Upper lobe of left lung (tissue), 6 donors: ENCODE measurements at regions not wholly inside any gene's neighbourhood (a gene's known extent, or its start where the extent isn't known, plus 50 kb on each side); places are given as distances from the start of the nearest gene placed in this dataset.

ENCODE experiments used
- ATAC-seq, 2 donors: fragments of 200-7000 bp; cut with Tn5 transposase; one replicate each; pipeline ENCODE4 v1.9.1; 2022; ENCODE audit warnings: mild to moderate bottlenecking in 2 of 2, moderate library complexity in 2 of 2; ENCODE audit not compliant: low FRiP score in 2 of 2
- DNase-seq, 2 donors: peaks; one replicate each; pipeline ENCODE4 v3.0.0-alpha.2; 2019 to 2020
- H3K27ac ChIP-seq, 4 donors: fragments of 200-600 bp; sonication (generic); one replicate each; pipeline ENCODE4 v1.5.1; 2016 to 2019
- H3K27me3 ChIP-seq, 4 donors: fragments of 200-600 bp; sonication (generic); one replicate each; pipeline ENCODE4 v1.5.1; 2017 to 2019
- H3K36me3 ChIP-seq, 4 donors: fragments of 200-600 bp; sonication (generic); one replicate each; pipeline ENCODE4 v1.5.1; 2016 to 2019
- H3K4me1 ChIP-seq, 4 donors: fragments of 200-600 bp; sonication (generic); one replicate each; pipeline ENCODE4 v1.5.1; 2018 to 2019
- H3K4me3 ChIP-seq, 4 donors: fragments of 200-600 bp; sonication (generic); one replicate each; pipeline ENCODE4 v1.5.1; 2017 to 2019; ENCODE audit warnings: mild to moderate bottlenecking in 2 of 4, moderate library complexity in 1 of 4
- H3K9me3 ChIP-seq, 4 donors: fragments of 200-600 bp; sonication (generic); one replicate each; pipeline ENCODE4 v1.5.1; 2018 to 2019
- EP300 ChIP-seq, 4 donors: sonication (generic); formaldehyde crosslinking; IDR thresholded peaks; one replicate each; pipeline ENCODE4 v1.5.1; 2017; ENCODE audit warnings: antibody characterized with exemption in 4 of 4, control low read depth in 2 of 4
- POLR2A ChIP-seq, 4 donors: fragments of 450-650 bp; IDR thresholded peaks; one replicate each; pipeline ENCODE4 v1.5.1; 2016 to 2017; ENCODE audit warnings: antibody characterized with exemption in 4 of 4, mild to moderate bottlenecking in 2 of 4
- POLR2AphosphoS5 ChIP-seq, 2 donors: sonication (generic); formaldehyde crosslinking; IDR thresholded peaks; one replicate each; pipeline ENCODE4 v1.5.1; 2017; ENCODE audit warnings: antibody characterized with exemption in 2 of 2
- WGBS, 2 donors: methylation state at CpG; one replicate each; pipeline ENCODE4 v1.1.5; 2017 to 2018; 5-methylcytosine and 5-hydroxymethylcytosine counted together
- TF ChIP-seq, protein P1 (sequence below), 6 experiments: fragments of 450-650 bp in 4 of 6; fragments of 200-600 bp in 2 of 6; sonication (generic) in 2 of 6; IDR thresholded peaks; one replicate each; pipeline ENCODE4 v1.5.1; 2016 to 2019; ENCODE audit warnings: antibody characterized with exemption in 6 of 6
- donor health status: DM: no; HTN: no; CAD: no; lungs with moderate emphysema.
- donor health status: DM: no; HTN: yes; CAD: no; lungs with severe emphysema.

- no peaks in the 10 kb centered on the region for H3K36me3 ChIP-seq
- no peak overlapping the region for H3K4me3 ChIP-seq
- no peak overlapping the region for H3K27ac ChIP-seq
- H3K9me3 ChIP-seq, result no peaks in the 10 kb centered on the region
- ATAC-seq (no peak), DNase-seq (no peak)
- no peak for TF ChIP-seq EP300 (IDR thresholded peaks at IDR 0.05)
- TF ChIP-seq, protein P1, sequence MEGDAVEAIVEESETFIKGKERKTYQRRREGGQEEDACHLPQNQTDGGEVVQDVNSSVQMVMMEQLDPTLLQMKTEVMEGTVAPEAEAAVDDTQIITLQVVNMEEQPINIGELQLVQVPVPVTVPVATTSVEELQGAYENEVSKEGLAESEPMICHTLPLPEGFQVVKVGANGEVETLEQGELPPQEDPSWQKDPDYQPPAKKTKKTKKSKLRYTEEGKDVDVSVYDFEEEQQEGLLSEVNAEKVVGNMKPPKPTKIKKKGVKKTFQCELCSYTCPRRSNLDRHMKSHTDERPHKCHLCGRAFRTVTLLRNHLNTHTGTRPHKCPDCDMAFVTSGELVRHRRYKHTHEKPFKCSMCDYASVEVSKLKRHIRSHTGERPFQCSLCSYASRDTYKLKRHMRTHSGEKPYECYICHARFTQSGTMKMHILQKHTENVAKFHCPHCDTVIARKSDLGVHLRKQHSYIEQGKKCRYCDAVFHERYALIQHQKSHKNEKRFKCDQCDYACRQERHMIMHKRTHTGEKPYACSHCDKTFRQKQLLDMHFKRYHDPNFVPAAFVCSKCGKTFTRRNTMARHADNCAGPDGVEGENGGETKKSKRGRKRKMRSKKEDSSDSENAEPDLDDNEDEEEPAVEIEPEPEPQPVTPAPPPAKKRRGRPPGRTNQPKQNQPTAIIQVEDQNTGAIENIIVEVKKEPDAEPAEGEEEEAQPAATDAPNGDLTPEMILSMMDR (IDR thresholded peaks at IDR 0.05), result no peak
- no peaks in the 10 kb centered on the region for H3K4me1 ChIP-seq
- H3K27me3 ChIP-seq, result no peaks in the 10 kb centered on the region
- 63 to 77% methylated on average over 5 to 11 of the region's 11 CpGs for WGBS, 2 donors
Observed at GRCh38 chr17:74055508-74056160, 147.8 kb upstream of the RPL38 start.

GRCh38 chr17:74059479-74060240 is 143.8 kb upstream of the RPL38 start:
- no peak overlapping the region for H3K4me3 ChIP-seq
- no peak for ATAC-seq
- H3K27ac ChIP-seq, result no peak overlapping the region
- WGBS, 2 donors, result 57 to 59% methylated on average over 4 of the region's 4 CpGs
- no peak for DNase-seq
- TF ChIP-seq POLR2A (IDR thresholded peaks at IDR 0.05) (no peak), POLR2AphosphoS5 (IDR thresholded peaks at IDR 0.05) (no peak), EP300 (IDR thresholded peaks at IDR 0.05) (no peak)
- TF ChIP-seq, protein P1 (IDR thresholded peaks at IDR 0.05), result no peak
- no peaks in the 10 kb centered on the region for H3K4me1 ChIP-seq
- no peaks in the 10 kb centered on the region for H3K36me3 ChIP-seq
- no peaks in the 10 kb centered on the region for H3K27me3 ChIP-seq
- H3K9me3 ChIP-seq, result no peaks in the 10 kb centered on the region

GRCh38 chr17:74061758-74062157 is 141.7 kb upstream of the RPL38 start:
- H3K4me1 ChIP-seq, result no peaks in the 10 kb centered on the region
- H3K27ac ChIP-seq, result no peak overlapping the region
- DNase-seq (no peak), ATAC-seq (no peak)
- no peaks in the 10 kb centered on the region for H3K27me3 ChIP-seq
- no peaks in the 10 kb centered on the region for H3K9me3 ChIP-seq
- TF ChIP-seq POLR2A (IDR thresholded peaks at IDR 0.05) (no peak), POLR2AphosphoS5 (IDR thresholded peaks at IDR 0.05) (no peak), EP300 (IDR thresholded peaks at IDR 0.05) (no peak)
- TF ChIP-seq, protein P1 (IDR thresholded peaks at IDR 0.05), result no peak
- 74% methylated on average over 5 of the region's 5 CpGs for WGBS, 2 donors
- no peak overlapping the region for H3K4me3 ChIP-seq
- no peaks in the 10 kb centered on the region for H3K36me3 ChIP-seq

- Histone ChIP-seq H3K4me1 (no peaks in the 10 kb centered on the region), H3K9me3 (no peaks in the 10 kb centered on the region), H3K27me3 (no peaks in the 10 kb centered on the region), H3K27ac (no peak overlapping the region), H3K36me3 (no peaks in the 10 kb centered on the region), H3K4me3 (no peak overlapping the region)
- WGBS, 2 donors, result 74 to 87% methylated on average over 3 of the region's 3 CpGs
- DNase-seq (no peak), ATAC-seq (no peak)
- no peak for TF ChIP-seq POLR2A (IDR thresholded peaks at IDR 0.05)
- TF ChIP-seq, protein P1 (IDR thresholded peaks at IDR 0.05), result no peak
- TF ChIP-seq POLR2AphosphoS5 (IDR thresholded peaks at IDR 0.05), result no peak
- TF ChIP-seq EP300 (IDR thresholded peaks at IDR 0.05), result no peak
Observed at GRCh38 chr17:74062234-74062633, 141.2 kb upstream of the RPL38 start.

- no peaks in the 10 kb centered on the region for H3K36me3 ChIP-seq
- H3K4me3 ChIP-seq, result no peak overlapping the region
- WGBS, 2 donors, result 71 to 73% methylated on average over 4 to 10 of the region's 10 CpGs
- H3K4me1 ChIP-seq, result no peaks in the 10 kb centered on the region
- TF ChIP-seq, protein P1 (IDR thresholded peaks at IDR 0.05), result no peak
- TF ChIP-seq POLR2AphosphoS5 (IDR thresholded peaks at IDR 0.05) (no peak), POLR2A (IDR thresholded peaks at IDR 0.05) (no peak), EP300 (IDR thresholded peaks at IDR 0.05) (no peak)
- ATAC-seq, result no peak
- no peak overlapping the region for H3K27ac ChIP-seq
- no peaks in the 10 kb centered on the region for H3K9me3 ChIP-seq
- DNase-seq, result no peak
- H3K27me3 ChIP-seq, result no peaks in the 10 kb centered on the region
Observed at GRCh38 chr17:74063439-74063838, 140.0 kb upstream of the RPL38 start.
